GM12892 (cell line): ENCODE measurements at regions not wholly inside any gene's neighbourhood (a gene's known extent, or its start where the extent isn't known, plus 50 kb on each side); places are given as distances from the start of the nearest gene placed in this dataset.

Experiments used
- POLR2AphosphoS5 ChIP-seq: IDR thresholded peaks from 2 replicates; pipeline ENCODE4 v1.6.1; 2011; ENCODE audit warnings: low read depth, low read length, control low read depth
- TAF1 ChIP-seq: IDR thresholded peaks from 2 replicates; pipeline ENCODE4 v1.6.1; 2011; ENCODE audit warnings: low read depth, mild to moderate bottlenecking, control low read depth, low read length, borderline replicate concordance

GRCh38 chr17:13329421-13329820 is 272.3 kb downstream of the HS3ST3A1 start:
- no peak for TF ChIP-seq POLR2AphosphoS5
- no peak for TF ChIP-seq TAF1
